ENCODE measurements at regions not wholly inside any gene's neighbourhood (a gene's known extent, or its start where the extent isn't known, plus 50 kb on each side); places are given as distances from the start of the nearest gene placed in this dataset.

DNA sequence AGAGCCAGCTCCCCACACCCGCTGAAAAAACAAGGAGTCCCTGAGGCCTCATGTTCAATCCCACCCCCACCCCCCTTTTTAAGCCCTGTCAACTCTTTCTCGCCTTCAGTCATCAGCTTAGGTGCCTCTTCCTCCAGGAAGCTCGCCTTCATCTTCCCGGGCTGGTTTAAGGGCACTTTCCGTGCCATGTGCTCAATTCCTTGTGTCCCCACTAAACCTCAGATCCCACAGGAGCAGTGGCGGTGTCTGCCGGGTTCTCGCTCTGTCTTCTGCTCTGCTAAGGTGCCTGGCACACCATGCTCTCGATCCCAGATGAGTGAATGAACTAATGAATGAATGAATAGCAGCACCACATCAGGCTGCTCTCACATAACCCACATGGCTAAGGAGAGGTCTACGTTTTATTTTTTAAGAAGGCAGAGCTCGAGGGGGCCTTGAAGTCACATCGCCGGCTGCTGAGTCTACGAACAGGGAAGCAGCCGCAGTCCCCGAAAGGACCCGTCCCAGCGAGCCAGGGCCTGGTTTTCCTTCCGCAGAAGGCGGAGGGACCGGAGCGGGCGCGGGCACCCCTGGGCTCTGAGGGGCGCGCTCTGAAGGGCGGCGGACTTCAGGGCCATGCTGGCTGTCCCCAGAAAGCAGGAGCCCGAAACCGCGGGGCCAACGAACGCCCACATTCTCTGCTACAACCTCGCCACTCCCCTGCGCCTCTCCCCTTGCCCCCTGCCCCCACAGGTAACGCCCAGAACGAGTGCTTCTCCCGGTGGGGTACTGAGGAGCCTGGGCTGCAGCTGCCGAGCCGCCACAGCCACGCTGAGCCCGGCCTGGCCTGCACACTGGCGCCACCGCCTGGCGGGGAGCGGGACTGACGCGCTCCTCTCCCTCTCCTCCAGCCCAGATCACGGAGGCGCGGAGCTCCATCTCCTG is 73.4 kb upstream of the KCNMA1 start:
- DNase-seq (ENCODE audit: low read depth) = peak; percentile 52

DNA sequence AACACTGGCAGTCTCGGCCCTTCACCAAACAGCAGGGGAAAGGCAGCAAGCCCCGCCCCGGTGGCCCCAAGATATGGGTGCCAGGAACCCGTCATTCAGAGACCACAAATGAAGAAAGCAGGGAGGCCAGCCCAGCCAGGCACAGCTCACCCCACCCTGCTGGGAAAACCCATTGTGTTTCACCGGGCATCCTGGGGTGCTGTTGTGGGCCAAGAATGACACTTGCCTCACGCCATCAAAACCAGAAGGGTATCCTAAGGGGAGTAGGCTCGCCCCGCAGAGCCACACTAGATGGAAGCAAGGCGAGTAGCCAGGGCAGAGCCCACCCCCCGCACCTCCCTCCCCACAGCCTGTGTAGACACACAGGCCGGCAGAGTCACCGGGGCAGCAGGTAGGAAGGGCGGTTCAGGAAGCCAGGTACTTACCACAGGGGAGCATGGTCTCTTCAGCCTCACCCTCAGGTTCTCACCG is 72.5 kb upstream of the KCNMA1 start:
- DNase-seq (ENCODE audit: low read depth) = no peak

DNA sequence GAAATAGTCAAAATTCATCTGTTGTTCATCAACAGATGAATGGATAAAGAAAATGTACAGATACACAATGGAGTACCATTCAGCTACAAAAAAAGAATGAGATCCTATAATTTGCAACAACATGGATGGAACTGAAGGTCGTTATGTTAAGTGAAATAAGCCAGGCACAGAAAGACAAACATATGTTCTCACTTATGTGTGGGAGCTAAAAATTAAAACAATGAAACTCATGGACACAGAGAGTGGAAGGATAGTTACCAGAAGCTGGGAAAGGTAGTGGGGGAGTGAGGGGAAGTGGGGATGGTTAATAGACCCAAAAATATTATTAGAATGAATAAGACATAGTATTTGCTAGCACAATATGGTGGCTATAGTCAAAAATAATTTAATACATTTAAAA is 70.0 kb upstream of the KCNMA1 start:
- no peak for DNase-seq (ENCODE audit: low read depth)

DNA sequence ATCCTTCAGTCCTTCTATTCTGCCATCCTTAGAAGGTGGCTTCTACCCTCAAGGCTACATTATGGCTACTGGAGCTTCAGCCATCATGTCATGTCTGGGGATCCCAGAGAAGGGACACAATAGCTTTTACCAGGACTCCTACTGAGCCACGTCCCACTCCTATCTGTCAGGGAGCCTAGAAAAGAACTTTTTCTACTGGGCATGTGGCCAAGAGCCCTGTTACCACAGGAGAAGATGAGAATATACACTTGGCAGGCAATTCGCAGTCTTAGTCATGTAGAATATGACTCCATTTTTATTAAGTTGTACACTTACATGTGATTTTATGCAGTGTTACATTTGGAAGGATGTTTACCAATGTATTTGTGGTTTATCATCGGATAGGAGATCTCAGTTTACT is 64.6 kb upstream of the KCNMA1 start:
- no peak for DNase-seq (ENCODE audit: low read depth)

DNA sequence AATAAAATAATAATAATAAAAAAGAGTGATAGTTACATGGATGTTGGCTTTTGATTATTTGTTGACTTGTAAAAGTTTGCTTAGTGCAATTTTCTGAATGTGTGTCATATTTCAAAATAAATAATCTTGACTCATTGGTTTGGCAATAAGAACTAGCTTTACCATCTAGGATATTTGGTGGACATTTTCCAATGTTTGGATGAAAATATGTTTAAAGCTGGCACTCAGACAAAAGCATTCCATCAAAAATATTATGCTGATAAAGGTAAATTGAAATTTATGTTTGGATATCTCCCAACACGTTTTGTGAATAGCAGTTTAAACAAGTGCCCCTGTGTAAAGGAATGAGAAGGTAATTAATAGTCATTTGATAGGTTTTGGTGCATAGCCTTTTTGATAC is 62.5 kb upstream of the KCNMA1 start:
- no peak for DNase-seq (ENCODE audit: low read depth)

DNA sequence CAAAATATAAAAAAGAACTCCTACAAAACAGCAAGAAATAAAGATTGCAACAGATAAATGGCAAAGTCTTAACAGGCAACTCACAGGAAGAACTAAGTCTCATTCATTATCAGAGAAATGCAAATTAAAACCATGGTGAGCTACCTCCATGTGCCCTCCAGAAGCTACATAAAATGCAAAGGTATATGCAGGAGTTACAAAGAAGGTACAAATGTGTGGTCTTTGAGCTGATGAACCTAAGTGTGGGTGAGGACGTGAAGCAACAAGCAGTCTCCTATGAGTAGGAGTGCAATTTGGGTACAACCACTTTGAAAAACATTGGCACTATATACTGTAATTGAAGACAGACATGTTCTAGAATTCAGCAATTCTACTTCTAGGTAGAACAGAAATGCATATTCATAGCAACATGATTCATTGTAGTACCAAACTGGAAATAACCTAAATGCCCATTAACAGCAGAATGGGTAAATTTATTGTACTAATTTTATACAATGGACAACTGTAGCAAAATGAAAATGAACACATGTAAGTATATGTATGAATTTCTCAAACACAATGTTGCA is 61.6 kb upstream of the KCNMA1 start:
- DNase-seq (ENCODE audit: low read depth) = no peak

DNA sequence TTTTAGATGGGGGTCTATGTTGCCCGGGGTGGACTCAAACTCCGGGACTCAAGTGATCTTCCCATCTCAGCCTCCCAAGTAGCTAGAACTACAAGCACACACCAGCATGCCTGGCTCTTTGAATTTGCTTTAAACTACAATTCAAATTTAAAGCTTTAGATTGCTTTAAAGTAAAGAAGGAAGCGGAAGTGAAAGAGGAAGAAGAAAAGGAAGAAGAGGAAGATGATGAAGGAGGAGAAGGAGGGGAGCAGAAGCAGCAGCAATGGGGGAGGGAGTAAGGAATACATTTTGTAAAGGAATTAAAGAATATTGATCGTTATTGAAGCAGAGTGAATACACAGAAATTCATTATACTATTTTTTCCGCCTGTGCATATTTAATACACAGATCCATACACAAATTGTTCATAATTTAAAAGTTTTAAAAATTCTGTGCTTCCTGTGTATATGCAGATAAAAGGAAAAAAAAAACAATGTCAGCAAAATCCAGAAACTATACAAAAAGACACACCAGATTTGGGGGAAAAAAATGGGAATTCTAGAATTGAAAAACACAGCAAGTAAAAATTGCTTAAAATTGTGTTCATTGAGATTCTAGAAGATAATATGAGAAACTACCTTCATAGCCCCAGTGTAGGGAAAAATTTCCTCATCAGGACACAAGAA is 60.8 kb upstream of the KCNMA1 start:
- no peak for DNase-seq (ENCODE audit: low read depth)

DNA sequence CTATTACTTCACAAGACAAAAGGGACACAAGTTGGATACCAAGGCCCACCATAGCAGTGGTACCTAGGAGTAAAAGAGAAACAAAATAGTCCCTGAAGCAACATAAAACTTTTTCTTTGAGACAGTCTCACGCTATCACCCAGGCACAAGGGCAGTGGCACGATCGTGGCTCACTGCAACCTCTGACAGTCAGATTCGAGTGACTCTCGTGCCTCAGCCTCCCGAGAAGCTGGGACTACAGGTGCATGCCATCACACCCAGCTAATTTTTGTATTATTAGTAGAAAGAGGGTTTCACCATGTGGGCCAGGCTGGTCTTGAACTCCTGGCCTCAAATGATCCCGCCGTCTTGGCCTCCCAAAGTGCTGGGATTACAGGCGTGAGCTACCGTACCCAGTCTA is 59.0 kb upstream of the KCNMA1 start:
- DNase-seq (ENCODE audit: low read depth) = no peak

DNA sequence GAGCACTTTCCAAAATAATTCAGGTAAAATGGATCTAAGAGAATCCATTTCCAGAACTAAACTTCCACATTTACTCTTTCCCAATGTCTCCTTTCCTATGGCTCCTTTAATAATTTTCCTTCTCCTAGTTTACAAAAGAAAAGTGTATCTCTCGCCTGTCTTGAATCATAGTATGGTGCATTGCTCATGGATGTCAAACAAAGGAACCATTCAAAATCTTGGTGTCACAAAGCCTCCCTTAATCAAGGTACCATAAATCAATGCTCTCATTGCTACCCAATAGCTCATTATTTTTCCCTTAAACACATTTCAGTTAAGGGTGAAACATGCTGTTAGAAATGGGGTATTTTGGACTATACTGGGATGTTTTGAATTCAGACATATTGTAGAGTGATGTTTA is 57.6 kb upstream of the KCNMA1 start:
- no peak for DNase-seq (ENCODE audit: low read depth)

DNA sequence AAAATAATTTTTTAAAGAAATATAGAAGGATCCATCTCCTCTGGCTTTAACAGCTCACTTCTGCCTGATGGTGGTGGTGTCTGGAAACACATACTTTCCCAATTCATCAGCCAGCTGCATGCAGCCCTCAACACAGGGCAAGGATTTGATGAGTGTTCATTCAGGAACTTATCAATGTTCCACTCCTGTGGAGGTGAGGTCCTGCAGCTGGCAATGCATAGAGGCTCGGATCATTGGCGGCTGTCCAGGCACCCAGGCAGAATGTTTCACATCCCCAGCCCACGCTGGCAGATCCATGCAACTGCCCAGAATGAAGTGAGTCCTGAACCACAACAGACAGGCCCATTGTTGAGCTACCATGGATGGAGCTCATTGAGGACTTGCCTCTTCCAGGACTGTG is 55.2 kb upstream of the KCNMA1 start:
- DNase-seq (ENCODE audit: low read depth) = no peak

DNA sequence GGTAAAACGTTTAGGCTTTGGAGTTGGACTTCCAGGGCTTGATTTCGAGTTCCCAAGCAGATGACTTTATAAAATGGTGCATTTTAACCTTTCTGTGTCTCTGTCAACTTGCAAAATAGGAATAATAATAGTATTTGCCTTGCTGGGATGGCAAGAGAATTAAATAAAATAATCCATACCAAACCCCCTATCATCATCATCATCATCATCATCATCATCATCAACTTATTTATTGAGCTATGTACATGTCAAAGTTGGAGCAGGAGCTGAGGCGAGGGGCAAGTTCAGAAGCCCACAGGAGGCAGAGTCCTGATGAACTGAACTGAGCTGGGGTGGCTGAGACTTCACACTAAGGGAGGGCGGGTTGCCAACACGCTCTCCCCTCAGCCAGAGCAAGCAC is 51.7 kb upstream of the KCNMA1 start:
- no peak for DNase-seq (ENCODE audit: low read depth)

DNA sequence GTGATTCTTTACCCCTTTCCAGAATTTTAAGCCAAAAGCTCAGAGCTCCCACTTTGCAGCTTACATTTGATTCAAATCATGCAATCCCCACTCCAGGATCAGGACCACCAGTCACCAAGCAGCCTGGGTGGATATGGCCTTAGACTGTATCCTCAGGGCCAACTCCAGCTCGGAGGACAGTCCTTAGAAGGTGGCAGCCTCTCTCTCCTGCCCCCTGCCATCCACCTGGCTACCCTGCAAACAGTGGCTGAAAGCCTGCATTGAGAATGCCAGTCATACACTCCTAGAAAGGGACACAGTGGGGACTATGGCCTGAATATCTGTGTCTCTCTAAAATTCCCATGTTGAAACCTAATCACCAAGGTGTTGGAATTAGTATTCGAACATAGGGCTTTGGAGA is 50.0 kb upstream of the KCNMA1 start:
- DNase-seq (ENCODE audit: low read depth) = no peak

Data from activated T-helper 1 cell treated with Interleukin-2 at 50 U/mL for 16 hours (primary cell).